HT-29 (cell line): ENCODE measurements at regions not wholly inside any gene's neighbourhood (a gene's known extent, or its start where the extent isn't known, plus 50 kb on each side); places are given as distances from the start of the nearest gene placed in this dataset.

Experiments
- DNase-seq: peaks from one replicate; pipeline ENCODE4 v3.0.0-alpha.2; 2015; ENCODE audit warnings: low spot score

DNA sequence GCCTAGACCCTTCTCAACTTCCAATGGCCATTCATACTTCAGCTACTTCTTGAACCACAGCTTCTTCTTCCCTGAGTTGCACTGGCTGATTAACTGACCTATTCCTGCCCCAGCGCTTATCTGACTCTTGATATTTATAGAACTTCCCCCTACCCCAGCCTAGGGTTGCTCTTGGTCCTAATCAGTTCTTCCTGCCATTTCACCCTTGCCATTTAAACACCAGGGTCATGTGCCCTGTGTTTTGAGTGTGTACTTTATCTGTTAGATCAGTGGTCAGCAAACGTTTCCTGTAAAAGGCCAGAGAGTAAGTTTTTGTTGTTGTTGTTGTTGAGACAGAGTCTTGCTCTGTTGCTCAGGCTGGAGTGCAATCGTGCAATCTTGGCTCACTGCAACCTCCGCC lies 82.4 kb upstream of the COX10 start:
- DNase-seq = no peak

DNA sequence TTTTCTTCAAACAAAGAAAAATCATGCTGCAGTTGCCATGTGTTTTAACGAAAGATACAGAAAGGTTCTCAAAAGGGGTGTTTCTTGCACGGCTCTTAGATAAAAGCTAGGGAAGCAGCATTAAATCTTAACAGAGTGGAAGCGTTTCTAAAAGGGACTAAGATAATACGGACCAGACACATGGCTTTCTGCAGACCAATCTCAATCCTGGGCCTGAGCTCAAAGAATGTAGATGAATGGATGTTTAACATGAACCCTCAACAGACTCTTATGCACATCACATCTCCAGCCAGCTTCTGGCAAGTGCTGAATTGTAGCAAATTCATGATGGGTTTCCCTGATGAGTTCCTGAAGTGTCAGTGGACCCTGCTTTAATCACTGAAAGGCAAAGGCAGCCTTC lies 80.2 kb upstream of the COX10 start:
- DNase-seq = no peak

GRCh38 chr17:13993106-13993505 lies 76.2 kb upstream of the COX10 start:
- no peak for DNase-seq

DNA sequence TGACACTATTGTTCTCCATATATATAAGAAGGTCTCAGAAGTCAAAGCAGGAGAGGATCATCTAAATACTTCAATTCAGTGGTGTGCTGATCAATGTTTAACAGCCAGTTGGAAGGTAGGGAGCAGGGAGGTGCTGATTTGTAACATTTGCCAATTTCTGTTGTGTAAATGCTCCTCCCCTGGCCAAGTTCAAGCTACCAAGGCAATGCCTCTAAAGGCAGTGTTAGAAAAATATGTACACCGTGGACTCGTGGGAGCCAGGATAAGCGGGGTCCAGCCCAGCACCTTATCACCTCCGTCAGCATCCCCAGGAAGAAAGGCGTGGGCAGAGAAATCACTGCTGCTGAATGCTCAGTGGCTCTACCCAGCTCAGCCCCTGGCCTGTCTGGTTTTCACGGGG lies 75.3 kb upstream of the COX10 start:
- no peak for DNase-seq

- DNase-seq = no peak
Observed at GRCh38 chr17:13995856-13996271, 73.4 kb upstream of the COX10 start.

DNA sequence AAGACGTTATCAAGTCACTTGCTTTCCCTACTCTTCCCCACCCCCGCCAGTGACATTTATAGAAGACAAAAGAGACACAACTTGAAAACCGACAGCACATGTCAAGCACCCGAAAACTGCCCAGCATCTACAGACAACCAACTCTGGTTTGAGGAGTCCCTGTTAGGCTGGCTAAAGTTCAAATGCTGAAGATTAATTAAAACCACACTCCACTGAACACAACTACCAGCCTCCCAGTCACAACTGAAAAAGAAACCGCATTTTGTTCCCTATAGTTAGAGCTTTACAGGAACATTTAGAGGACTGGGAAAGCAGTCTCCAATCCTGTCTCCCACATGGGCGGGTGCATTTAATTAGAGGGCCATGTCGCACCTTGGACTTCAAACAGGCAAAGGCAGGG lies 73.0 kb upstream of the COX10 start:
- no peak for DNase-seq

- DNase-seq = no peak
Observed at GRCh38 chr17:13996748-13997147, 72.6 kb upstream of the COX10 start.

- no peak for DNase-seq
Observed at GRCh38 chr17:14004927-14005620, 64.2 kb upstream of the COX10 start.

GRCh38 chr17:14006249-14006942 lies 62.9 kb upstream of the COX10 start:
- DNase-seq = no peak

DNA sequence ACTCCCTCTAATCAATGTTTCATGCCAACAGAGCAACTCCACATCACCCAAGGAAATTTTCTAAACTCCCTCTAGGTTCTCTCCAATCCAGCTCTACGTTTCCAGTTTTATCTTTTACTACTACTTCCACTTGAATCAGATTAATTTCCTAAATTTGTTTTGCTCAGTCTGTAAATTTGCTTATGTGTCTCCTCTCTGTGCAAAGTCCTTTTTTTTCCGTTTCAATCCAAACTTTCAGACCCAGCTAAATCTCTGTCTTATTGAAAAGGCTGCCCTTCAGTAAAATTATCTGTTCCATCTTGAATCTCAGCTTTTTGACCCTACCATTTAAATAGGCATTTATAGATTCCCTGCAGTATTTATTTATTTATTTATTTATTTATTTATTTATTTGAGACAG lies 61.4 kb upstream of the COX10 start:
- DNase-seq = no peak

DNA sequence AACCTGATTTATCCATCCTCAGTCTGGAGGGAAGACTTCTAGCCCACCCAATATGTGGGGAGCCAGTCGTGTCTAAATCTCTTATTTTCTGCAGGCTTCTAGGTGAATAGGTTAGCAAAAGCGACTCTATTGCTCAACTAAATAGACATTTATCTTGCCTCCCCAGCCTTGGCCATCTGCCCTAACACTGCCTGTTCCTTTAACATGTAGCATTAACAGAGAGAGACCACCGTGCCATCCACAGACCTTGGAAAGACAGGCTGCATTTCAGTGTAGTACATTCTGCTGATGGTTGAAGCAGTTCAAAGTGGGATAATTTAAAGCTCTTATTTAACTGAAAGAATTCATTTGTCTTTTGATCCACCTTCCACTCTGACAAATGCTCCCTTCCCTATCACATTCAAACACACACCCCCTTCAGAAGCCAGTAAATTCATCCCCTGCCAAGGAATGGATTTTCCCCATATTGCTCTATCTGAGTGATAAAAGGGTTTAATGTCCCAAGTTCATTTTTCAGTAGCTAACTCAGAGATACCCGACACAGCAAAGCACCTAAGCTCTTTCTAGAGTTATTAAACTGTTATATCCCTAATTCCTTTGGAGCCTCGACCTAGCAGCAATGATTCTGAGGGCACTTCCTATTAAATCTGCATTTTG lies 58.1 kb upstream of the COX10 start:
- DNase-seq = no peak

- DNase-seq = no peak
Observed at GRCh38 chr17:14011740-14012405, 57.4 kb upstream of the COX10 start.

DNA sequence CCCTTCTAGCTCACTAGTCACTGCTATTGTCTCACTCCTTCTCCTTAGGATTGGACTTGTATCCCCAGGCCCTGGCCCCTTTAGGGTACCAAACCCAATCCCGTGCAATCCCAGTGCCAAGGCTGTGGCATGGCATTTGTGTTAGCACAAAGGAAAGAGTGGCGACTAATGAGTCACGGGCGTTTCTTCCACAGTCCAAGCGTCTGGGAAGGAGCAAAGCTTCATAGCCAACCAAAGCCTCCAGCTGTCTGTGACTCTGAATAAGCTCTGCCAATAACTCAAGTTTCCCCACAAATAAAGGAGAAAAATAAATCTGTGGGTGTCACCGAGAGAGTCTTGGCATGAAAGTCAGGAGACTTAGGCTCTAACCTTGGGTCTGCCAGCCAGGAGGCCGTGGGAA lies 54.6 kb upstream of the COX10 start:
- DNase-seq = no peak

GRCh38 chr17:14015271-14015670 lies 54.0 kb upstream of the COX10 start:
- no peak for DNase-seq

DNA sequence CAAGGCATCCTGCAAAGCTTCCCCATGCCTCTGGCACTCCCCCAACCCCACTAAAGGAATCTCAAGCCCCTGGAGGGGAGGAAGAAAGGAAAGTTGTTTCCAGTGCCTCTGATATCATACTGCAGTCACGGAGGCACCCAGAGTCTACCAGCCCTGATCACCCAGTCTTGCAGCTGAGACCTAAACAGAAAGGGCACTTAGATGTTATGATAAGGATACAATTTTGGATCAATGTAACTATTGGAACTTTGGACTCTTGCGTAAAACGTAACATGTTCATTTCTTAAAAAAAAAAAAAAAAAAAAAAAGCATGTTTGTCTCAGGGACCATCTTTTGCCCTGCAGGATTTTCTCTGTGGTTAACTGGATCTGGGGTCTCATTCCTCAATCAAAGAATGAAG lies 52.4 kb upstream of the COX10 start:
- DNase-seq = no peak

- DNase-seq = no peak
Observed at GRCh38 chr17:14019186-14019956, 49.9 kb upstream of the COX10 start.
